Colonic mucosa (tissue), 4 donors: ENCODE measurements at regions not wholly inside any gene's neighbourhood (a gene's known extent, or its start where the extent isn't known, plus 50 kb on each side); places are given as distances from the start of the nearest gene placed in this dataset. TPM values are rescaled to one million over a fixed set of nuclear protein-coding genes. Genes with fewer than 3 reads are reported as not detected.
"Not testable (repeated sequence)": the region's sequence is repeated elsewhere in the genome, so short reads cannot be mapped to it uniquely, and the experiment has no call there.

ENCODE experiments used
- DNase-seq: peaks from one replicate; pipeline ENCODE4 v3.0.0-alpha.2; 2020
- H3K27ac ChIP-seq: fragments of 200-600 bp; one replicate; pipeline ENCODE4 v1.8.0; 2021
- H3K27me3 ChIP-seq: fragments of 200-600 bp; one replicate; pipeline ENCODE4 v1.8.0; 2021
- H3K36me3 ChIP-seq: fragments of 200-600 bp; one replicate; pipeline ENCODE4 v1.8.0; 2021
- H3K4me1 ChIP-seq: fragments of 200-600 bp; one replicate; pipeline ENCODE4 v1.8.0; 2021; ENCODE audit warnings: mild to moderate bottlenecking
- H3K4me3 ChIP-seq: fragments of 200-600 bp; one replicate; pipeline ENCODE4 v1.8.0; 2021
- H3K9ac ChIP-seq, 2 donors: one replicate each; pipeline ENCODE4 v1.7.0; 2013; ENCODE audit warnings: control low read depth in 2 of 2, low read depth in 2 of 2, low read length in 2 of 2
- H3K9me3 ChIP-seq: fragments of 200-600 bp; one replicate; pipeline ENCODE4 v1.8.0; 2021
- intact Hi-C: fragments of 100-400 bp; cut with DNase I; formaldehyde crosslinking; loops from one replicate; pipeline ENCODE4 v1.14.1; 2022
- microRNA-seq: library from miRNA; unstranded; fragments of <30 nt; microRNA quantifications from one replicate; pipeline ENCODE4, GENCODE V29; 2019
- TF ChIP-seq, protein P1 (sequence below): fragments of 200-600 bp; IDR thresholded peaks from one replicate; pipeline ENCODE4 v1.8.0; 2022; ENCODE audit warnings: antibody characterized with exemption, mild to moderate bottlenecking
- donor health status: healthy.
- donor health status: DM: no; HTN: no; CAD: no.
- donor health status: DM: no; HTN: no; CAD: no.

DNA sequence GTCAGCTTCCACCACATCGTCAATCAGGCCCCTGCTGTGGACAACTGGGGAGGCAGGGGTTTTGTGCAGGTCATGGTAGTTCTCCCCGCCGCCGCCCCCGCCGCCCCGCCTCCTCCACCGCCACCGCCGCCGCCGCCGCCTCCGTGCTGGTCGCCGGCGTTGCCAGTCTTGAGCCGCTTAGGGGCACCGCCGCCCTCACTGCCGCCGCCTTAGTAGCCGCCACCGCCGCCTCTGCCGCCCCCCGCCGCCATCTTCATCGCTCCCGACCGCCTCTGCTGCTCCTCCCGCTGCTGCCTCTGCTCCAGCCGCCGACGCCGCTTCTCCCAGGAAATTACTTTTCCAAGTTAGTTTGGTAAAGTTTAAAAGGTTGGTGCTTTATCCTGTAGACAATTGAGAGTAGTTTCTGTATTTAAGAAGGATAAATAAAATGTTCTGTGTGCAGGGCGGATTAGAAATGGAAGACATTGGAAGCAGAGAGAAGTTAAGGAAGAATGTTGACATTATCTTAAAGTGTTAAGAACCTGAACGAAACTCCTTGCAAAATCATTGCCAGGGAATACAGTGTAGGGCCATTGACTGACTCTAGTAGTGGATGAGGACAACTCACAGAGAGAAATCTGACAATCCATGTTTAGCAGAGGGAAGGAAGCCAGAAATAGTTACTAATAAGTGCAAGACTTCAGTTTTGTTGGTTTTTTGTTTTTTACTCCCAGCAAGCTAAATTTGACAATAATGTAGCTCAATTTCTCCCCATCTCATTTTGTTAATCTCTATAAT is 53.0 kb upstream of the GOLGA8A start:
- H3K4me3 ChIP-seq: no peak overlapping the region
- no peaks in the 10 kb centered on the region for H3K9me3 ChIP-seq
- H3K27ac ChIP-seq: no peak overlapping the region
- no peaks in the 10 kb centered on the region for H3K4me1 ChIP-seq
- intact Hi-C loops: no loop called here
- H3K9ac ChIP-seq: no peak overlapping the region
- H3K27me3 ChIP-seq: peaks cover 29% of the 10 kb centered on the region
- TF ChIP-seq, protein P1, sequence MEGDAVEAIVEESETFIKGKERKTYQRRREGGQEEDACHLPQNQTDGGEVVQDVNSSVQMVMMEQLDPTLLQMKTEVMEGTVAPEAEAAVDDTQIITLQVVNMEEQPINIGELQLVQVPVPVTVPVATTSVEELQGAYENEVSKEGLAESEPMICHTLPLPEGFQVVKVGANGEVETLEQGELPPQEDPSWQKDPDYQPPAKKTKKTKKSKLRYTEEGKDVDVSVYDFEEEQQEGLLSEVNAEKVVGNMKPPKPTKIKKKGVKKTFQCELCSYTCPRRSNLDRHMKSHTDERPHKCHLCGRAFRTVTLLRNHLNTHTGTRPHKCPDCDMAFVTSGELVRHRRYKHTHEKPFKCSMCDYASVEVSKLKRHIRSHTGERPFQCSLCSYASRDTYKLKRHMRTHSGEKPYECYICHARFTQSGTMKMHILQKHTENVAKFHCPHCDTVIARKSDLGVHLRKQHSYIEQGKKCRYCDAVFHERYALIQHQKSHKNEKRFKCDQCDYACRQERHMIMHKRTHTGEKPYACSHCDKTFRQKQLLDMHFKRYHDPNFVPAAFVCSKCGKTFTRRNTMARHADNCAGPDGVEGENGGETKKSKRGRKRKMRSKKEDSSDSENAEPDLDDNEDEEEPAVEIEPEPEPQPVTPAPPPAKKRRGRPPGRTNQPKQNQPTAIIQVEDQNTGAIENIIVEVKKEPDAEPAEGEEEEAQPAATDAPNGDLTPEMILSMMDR: no peak
- no peaks in the 10 kb centered on the region for H3K36me3 ChIP-seq
- DNase-seq: no peak

GRCh38 chr15:34488973-34489959 is 51.7 kb upstream of the GOLGA8A start:
- H3K4me1 ChIP-seq, intact Hi-C loops, H3K9ac ChIP-seq, DNase-seq, H3K27ac ChIP-seq, H3K36me3 ChIP-seq, H3K4me3 ChIP-seq, H3K9me3 ChIP-seq: not testable (repeated sequence)
- H3K27me3 ChIP-seq: peaks cover 16% of the 10 kb centered on the region

Small RNA genes in the stretch of these regions (microRNA-seq; reads per million reads assigned to microRNA genes)
- not detected for gene MIR1233-2
